ENCODE measurements at regions not wholly inside any gene's neighbourhood (a gene's known extent, or its start where the extent isn't known, plus 50 kb on each side); places are given as distances from the start of the nearest gene placed in this dataset.

GRCh38 chr11:116422956-116423600 is 349.7 kb downstream of the BUD13 start:
- in situ Hi-C loops (cut with HindIII; ENCODE audit: low sequenced_read_pairs) = no loop called here

GRCh38 chr11:116422556-116422955 is 350.2 kb downstream of the BUD13 start:
- in situ Hi-C loops (cut with HindIII; ENCODE audit: low sequenced_read_pairs) = no loop called here

- in situ Hi-C loops (cut with HindIII; ENCODE audit: low sequenced_read_pairs) = no loop called here
These were observed 351.1 kb downstream of the BUD13 start for GRCh38 chr11:116421529-116422185.

GRCh38 chr11:116420770-116421528 is 351.8 kb downstream of the BUD13 start:
- in situ Hi-C loops (cut with HindIII; ENCODE audit: low sequenced_read_pairs) = no loop called here

- in situ Hi-C loops (cut with HindIII; ENCODE audit: low sequenced_read_pairs) = no loop called here
These were observed 352.8 kb downstream of the BUD13 start for GRCh38 chr11:116420030-116420429.

GRCh38 chr11:116418388-116419041 is 354.3 kb downstream of the BUD13 start:
- in situ Hi-C loops (cut with HindIII; ENCODE audit: low sequenced_read_pairs) = no loop called here

- in situ Hi-C loops (cut with HindIII; ENCODE audit: low sequenced_read_pairs) = no loop called here
These were observed 355.9 kb downstream of the BUD13 start for GRCh38 chr11:116416852-116417251.

GRCh38 chr11:116415095-116415494 is 357.7 kb downstream of the BUD13 start:
- in situ Hi-C loops (cut with HindIII; ENCODE audit: low sequenced_read_pairs) = no loop called here

GRCh38 chr11:116414357-116414880 is 358.4 kb downstream of the BUD13 start:
- in situ Hi-C loops (cut with HindIII; ENCODE audit: low sequenced_read_pairs) = no loop called here

GRCh38 chr11:116413301-116414242 is 359.2 kb downstream of the BUD13 start:
- in situ Hi-C loops (cut with HindIII; ENCODE audit: low sequenced_read_pairs) = no loop called here

GRCh38 chr11:116412118-116412889 is 360.5 kb downstream of the BUD13 start:
- in situ Hi-C loops (cut with HindIII; ENCODE audit: low sequenced_read_pairs) = no loop called here

GRCh38 chr11:116409238-116409637 is 363.5 kb downstream of the BUD13 start:
- in situ Hi-C loops (cut with HindIII; ENCODE audit: low sequenced_read_pairs) = no loop called here

GRCh38 chr11:116406042-116406441 is 366.7 kb downstream of the BUD13 start:
- in situ Hi-C loops (cut with HindIII; ENCODE audit: low sequenced_read_pairs) = no loop called here

GRCh38 chr11:116404462-116404798 is 368.4 kb downstream of the BUD13 start:
- in situ Hi-C loops (cut with HindIII; ENCODE audit: low sequenced_read_pairs) = no loop called here

- in situ Hi-C loops (cut with HindIII; ENCODE audit: low sequenced_read_pairs) = no loop called here
These were observed 368.9 kb downstream of the BUD13 start for GRCh38 chr11:116403794-116404461.

GRCh38 chr11:116400081-116400480 is 372.7 kb downstream of the BUD13 start:
- in situ Hi-C loops (cut with HindIII; ENCODE audit: low sequenced_read_pairs) = no loop called here

GRCh38 chr11:116397602-116398084 is 375.1 kb downstream of the BUD13 start:
- in situ Hi-C loops (cut with HindIII; ENCODE audit: low sequenced_read_pairs) = no loop called here

- in situ Hi-C loops (cut with HindIII; ENCODE audit: low sequenced_read_pairs) = no loop called here
These were observed 376.5 kb downstream of the BUD13 start for GRCh38 chr11:116396331-116396730.

- in situ Hi-C loops (cut with HindIII; ENCODE audit: low sequenced_read_pairs) = no loop called here
These were observed 378.8 kb downstream of the BUD13 start for GRCh38 chr11:116394022-116394421.

Data from endothelial cell of hepatic sinusoid (primary cell).